ENCODE measurements at regions not wholly inside any gene's neighbourhood (a gene's known extent, or its start where the extent isn't known, plus 50 kb on each side); places are given as distances from the start of the nearest gene placed in this dataset.

DNA sequence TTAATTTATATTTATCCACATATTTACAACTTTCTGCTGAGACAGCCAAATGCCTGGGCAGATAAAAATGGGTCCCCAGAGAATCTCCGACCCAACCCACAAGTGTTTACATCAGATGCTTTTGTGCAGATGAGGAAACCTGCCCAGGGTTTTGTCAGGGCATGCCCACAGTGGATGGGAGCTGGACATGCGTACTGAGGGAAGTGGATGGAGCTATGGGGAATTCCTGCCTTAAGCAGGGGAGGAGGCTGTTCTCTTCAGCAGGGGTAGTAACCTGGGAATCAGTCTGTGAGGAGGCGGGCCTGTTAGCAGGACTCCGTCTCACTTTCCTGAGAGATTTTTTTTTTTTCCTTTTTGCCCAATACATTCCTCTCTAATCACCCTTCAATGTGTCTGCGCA lies 122.9 kb downstream of the RFC3 start:
- Histone ChIP-seq H3K9ac (ENCODE audit: low read depth in 1 of 2, low read length in 2 of 2) (no peak overlapping the region), H3K27me3 (ENCODE audit: control insufficient read depth in 1 of 2, insufficient read depth in 2 of 2, low read length in 2 of 2) (no peaks in the 10 kb centered on the region), H3K36me3 (ENCODE audit: control insufficient read depth in 1 of 2, insufficient read depth in 2 of 2, low read length in 2 of 2) (no peaks in the 10 kb centered on the region), H3K4me1 (ENCODE audit: control insufficient read depth in 1 of 2, insufficient read depth in 2 of 2, low read length in 2 of 2) (peaks cover 0 to 6% of the 10 kb centered on the region in 2 donors), H3K9me3 (ENCODE audit: control insufficient read depth in 1 of 2, low read length in 2 of 2) (no peaks in the 10 kb centered on the region), H3K27ac (ENCODE audit: low read depth, low read length) (no peak overlapping the region), H3K4me3 (ENCODE audit: low read depth in 1 of 2, low read length in 2 of 2) (no peak overlapping the region)

DNA sequence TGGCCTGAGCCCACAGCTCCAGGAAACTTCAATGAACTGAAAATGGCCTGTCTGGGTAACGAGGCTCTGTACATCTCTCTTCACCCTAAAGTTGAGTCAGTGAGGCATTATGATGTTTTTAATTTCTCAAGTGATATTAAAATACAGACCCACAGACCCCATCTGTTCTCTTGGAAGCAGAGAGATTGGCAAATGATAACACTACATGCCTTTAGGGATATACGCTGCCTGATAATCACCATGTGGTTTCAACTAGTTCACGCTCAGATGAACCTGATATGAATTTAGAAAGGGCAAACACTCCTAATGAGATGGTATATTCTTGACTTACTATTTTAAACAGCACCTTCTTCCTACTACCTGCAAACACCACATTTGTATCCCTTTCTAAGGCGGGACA lies 127.5 kb downstream of the RFC3 start:
- no peaks in the 10 kb centered on the region for H3K36me3 ChIP-seq (ENCODE audit: control insufficient read depth in 1 of 2, insufficient read depth in 2 of 2, low read length in 2 of 2)
- H3K9me3 ChIP-seq (ENCODE audit: control insufficient read depth in 1 of 2, low read length in 2 of 2): no peaks in the 10 kb centered on the region
- H3K27me3 ChIP-seq (ENCODE audit: control insufficient read depth in 1 of 2, insufficient read depth in 2 of 2, low read length in 2 of 2): no peaks in the 10 kb centered on the region
- H3K4me3 ChIP-seq (ENCODE audit: low read depth in 1 of 2, low read length in 2 of 2): no peak overlapping the region
- no peak overlapping the region for H3K27ac ChIP-seq (ENCODE audit: low read depth, low read length)
- no peak overlapping the region for H3K9ac ChIP-seq (ENCODE audit: low read depth in 1 of 2, low read length in 2 of 2)
- H3K4me1 ChIP-seq (ENCODE audit: control insufficient read depth in 1 of 2, insufficient read depth in 2 of 2, low read length in 2 of 2): no peaks in the 10 kb centered on the region

DNA sequence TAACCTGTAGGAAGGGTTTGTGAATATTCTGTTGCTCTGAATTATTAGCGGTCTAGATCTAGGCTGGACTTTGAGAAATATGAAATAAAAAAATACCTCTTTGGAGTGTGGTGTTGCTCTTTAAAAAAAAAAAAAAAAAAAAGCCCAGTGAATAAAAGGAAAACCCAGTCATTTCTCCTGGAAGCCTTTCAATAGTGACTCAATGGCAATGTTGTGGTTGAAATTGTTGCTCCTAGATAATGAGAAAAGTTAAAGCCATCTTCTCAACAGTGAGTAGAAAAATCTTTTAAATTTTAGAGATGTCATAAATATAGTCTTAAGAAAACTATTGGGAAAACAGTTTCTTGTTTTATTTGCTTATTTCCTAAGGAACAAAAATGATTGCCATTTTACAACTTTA lies 135.3 kb downstream of the RFC3 start:
- Histone ChIP-seq H3K9ac (ENCODE audit: low read depth in 1 of 2, low read length in 2 of 2) (no peak overlapping the region), H3K9me3 (ENCODE audit: control insufficient read depth in 1 of 2, low read length in 2 of 2) (no peaks in the 10 kb centered on the region), H3K27ac (ENCODE audit: low read depth, low read length) (no peak overlapping the region), H3K4me3 (ENCODE audit: low read depth in 1 of 2, low read length in 2 of 2) (no peak overlapping the region), H3K4me1 (ENCODE audit: control insufficient read depth in 1 of 2, insufficient read depth in 2 of 2, low read length in 2 of 2) (no peaks in the 10 kb centered on the region), H3K36me3 (ENCODE audit: control insufficient read depth in 1 of 2, insufficient read depth in 2 of 2, low read length in 2 of 2) (no peaks in the 10 kb centered on the region), H3K27me3 (ENCODE audit: control insufficient read depth in 1 of 2, insufficient read depth in 2 of 2, low read length in 2 of 2) (no peaks in the 10 kb centered on the region)

DNA sequence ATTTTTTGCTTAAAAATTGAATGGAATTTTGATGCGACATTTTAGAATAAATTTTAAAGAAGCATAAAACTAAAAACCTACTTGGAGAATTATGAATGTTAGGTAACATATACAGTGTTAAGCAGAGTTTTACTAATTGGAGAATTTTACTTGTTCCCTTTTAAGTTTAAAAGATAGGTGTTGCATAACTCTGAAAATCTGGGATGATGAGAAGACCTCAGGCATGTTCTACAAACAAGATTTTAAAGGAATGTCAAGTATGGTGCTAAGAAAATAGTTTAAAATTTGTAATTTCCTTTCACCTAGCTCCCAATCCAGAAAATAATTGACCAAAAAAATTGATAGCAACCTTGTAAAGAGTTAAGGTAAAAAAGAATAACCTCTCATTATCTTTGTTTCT lies 135.8 kb downstream of the RFC3 start:
- Histone ChIP-seq H3K27me3 (ENCODE audit: control insufficient read depth in 1 of 2, insufficient read depth in 2 of 2, low read length in 2 of 2) (no peaks in the 10 kb centered on the region), H3K9ac (ENCODE audit: low read depth in 1 of 2, low read length in 2 of 2) (no peak overlapping the region), H3K27ac (ENCODE audit: low read depth, low read length) (no peak overlapping the region), H3K4me3 (ENCODE audit: low read depth in 1 of 2, low read length in 2 of 2) (no peak overlapping the region), H3K9me3 (ENCODE audit: control insufficient read depth in 1 of 2, low read length in 2 of 2) (no peaks in the 10 kb centered on the region), H3K4me1 (ENCODE audit: control insufficient read depth in 1 of 2, insufficient read depth in 2 of 2, low read length in 2 of 2) (no peaks in the 10 kb centered on the region), H3K36me3 (ENCODE audit: control insufficient read depth in 1 of 2, insufficient read depth in 2 of 2, low read length in 2 of 2) (no peaks in the 10 kb centered on the region)

DNA sequence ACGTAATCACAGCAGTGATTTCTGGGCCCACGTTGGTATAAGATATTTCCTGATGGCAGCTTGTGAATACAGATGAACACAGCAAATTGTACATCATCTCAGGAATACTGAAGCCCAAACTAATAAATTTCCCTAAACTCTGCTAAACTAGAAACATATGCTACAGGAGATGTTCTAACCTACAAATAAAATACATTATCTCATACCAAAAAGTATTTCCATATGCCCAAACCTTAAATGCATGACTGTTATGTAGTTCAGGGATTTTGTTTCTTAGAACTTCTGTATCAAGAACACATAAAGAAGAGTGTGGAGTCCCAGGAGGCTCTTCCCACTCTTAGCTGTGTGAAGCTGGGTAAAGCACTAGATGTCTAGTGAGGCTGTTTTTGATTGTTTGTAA lies 138.4 kb downstream of the RFC3 start:
- H3K27ac ChIP-seq (ENCODE audit: low read depth, low read length): no peak overlapping the region
- H3K4me3 ChIP-seq (ENCODE audit: low read depth in 1 of 2, low read length in 2 of 2): no peak overlapping the region
- H3K27me3 ChIP-seq (ENCODE audit: control insufficient read depth in 1 of 2, insufficient read depth in 2 of 2, low read length in 2 of 2): no peaks in the 10 kb centered on the region
- H3K4me1 ChIP-seq (ENCODE audit: control insufficient read depth in 1 of 2, insufficient read depth in 2 of 2, low read length in 2 of 2): no peaks in the 10 kb centered on the region
- no peaks in the 10 kb centered on the region for H3K36me3 ChIP-seq (ENCODE audit: control insufficient read depth in 1 of 2, insufficient read depth in 2 of 2, low read length in 2 of 2)
- no peak overlapping the region for H3K9ac ChIP-seq (ENCODE audit: low read depth in 1 of 2, low read length in 2 of 2)
- no peaks in the 10 kb centered on the region for H3K9me3 ChIP-seq (ENCODE audit: control insufficient read depth in 1 of 2, low read length in 2 of 2)

DNA sequence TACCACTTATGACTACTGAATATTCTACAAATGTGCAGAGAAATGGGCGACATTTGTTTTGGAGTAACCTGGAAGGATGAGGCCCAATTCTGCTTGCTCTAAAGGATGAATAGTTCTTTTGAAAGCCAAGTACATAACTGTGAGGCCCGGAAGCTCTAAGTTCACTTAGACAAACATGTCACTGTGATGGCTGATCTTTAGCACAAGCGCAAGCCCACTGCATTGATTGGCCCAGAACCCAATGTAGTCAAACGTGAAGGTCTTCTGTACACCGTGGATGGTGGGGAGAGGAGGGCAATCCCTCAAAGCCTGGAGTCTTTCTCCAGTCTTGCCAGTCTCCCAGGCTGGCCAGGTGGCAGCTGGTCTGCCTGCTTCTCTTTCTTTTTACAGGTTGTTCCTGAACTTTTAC lies 139.6 kb downstream of the RFC3 start:
- H3K4me1 ChIP-seq (ENCODE audit: control insufficient read depth in 1 of 2, insufficient read depth in 2 of 2, low read length in 2 of 2): no peaks in the 10 kb centered on the region
- H3K9me3 ChIP-seq (ENCODE audit: control insufficient read depth in 1 of 2, low read length in 2 of 2): no peaks in the 10 kb centered on the region
- H3K36me3 ChIP-seq (ENCODE audit: control insufficient read depth in 1 of 2, insufficient read depth in 2 of 2, low read length in 2 of 2): no peaks in the 10 kb centered on the region
- H3K27me3 ChIP-seq (ENCODE audit: control insufficient read depth in 1 of 2, insufficient read depth in 2 of 2, low read length in 2 of 2): no peaks in the 10 kb centered on the region
- H3K4me3 ChIP-seq (ENCODE audit: low read depth in 1 of 2, low read length in 2 of 2): no peak overlapping the region
- H3K27ac ChIP-seq (ENCODE audit: low read depth, low read length): no peak overlapping the region
- H3K9ac ChIP-seq (ENCODE audit: low read depth in 1 of 2, low read length in 2 of 2): no peak overlapping the region

DNA sequence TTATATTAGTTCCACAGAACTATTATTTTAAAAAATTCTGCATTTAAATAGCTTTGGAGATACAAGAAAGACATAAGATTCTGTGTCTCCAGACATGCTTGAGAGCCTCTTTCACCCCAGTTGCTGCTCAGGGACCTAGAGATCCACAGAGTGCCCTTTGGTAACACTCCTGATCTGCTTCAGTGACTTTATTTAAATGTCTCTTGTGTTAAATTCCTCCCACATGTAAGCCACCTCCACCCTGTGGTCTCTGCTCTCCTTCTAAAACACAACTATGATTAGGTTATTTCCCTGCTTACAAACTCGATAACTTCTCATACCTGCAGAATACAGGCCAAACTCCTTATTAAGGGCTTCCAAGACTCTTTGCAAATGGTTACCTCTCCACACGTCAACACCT lies 141.0 kb downstream of the RFC3 start:
- Histone ChIP-seq H3K27me3 (ENCODE audit: control insufficient read depth in 1 of 2, insufficient read depth in 2 of 2, low read length in 2 of 2) (no peaks in the 10 kb centered on the region), H3K27ac (ENCODE audit: low read depth, low read length) (no peak overlapping the region), H3K4me3 (ENCODE audit: low read depth in 1 of 2, low read length in 2 of 2) (no peak overlapping the region), H3K9ac (ENCODE audit: low read depth in 1 of 2, low read length in 2 of 2) (no peak overlapping the region), H3K4me1 (ENCODE audit: control insufficient read depth in 1 of 2, insufficient read depth in 2 of 2, low read length in 2 of 2) (no peaks in the 10 kb centered on the region), H3K36me3 (ENCODE audit: control insufficient read depth in 1 of 2, insufficient read depth in 2 of 2, low read length in 2 of 2) (no peaks in the 10 kb centered on the region), H3K9me3 (ENCODE audit: control insufficient read depth in 1 of 2, low read length in 2 of 2) (no peaks in the 10 kb centered on the region)

DNA sequence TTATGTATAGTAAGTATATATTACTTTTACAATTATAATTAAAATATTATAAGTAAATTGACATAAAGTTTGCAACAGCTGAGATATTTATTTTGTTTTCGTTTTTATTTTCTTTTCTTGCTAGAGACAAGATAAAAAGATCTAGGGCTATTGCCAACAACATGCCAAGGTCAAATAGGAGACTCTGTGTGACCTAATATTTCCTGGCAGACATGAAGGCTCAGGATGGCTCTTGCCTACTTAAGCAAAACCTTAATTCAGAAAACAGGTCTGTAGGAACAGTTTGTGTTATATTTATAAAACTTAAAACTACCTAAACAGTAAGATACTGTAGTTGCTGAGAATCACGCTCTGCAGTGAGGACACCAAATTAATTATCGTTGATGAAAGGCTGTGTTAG lies 145.2 kb downstream of the RFC3 start:
- H3K27me3 ChIP-seq (ENCODE audit: control insufficient read depth in 1 of 2, insufficient read depth in 2 of 2, low read length in 2 of 2): no peaks in the 10 kb centered on the region
- no peaks in the 10 kb centered on the region for H3K36me3 ChIP-seq (ENCODE audit: control insufficient read depth in 1 of 2, insufficient read depth in 2 of 2, low read length in 2 of 2)
- H3K9me3 ChIP-seq (ENCODE audit: control insufficient read depth in 1 of 2, low read length in 2 of 2): no peaks in the 10 kb centered on the region
- no peak overlapping the region for H3K4me3 ChIP-seq (ENCODE audit: low read depth in 1 of 2, low read length in 2 of 2)
- H3K9ac ChIP-seq (ENCODE audit: low read depth in 1 of 2, low read length in 2 of 2): no peak overlapping the region
- H3K4me1 ChIP-seq (ENCODE audit: control insufficient read depth in 1 of 2, insufficient read depth in 2 of 2, low read length in 2 of 2): no peaks in the 10 kb centered on the region
- no peak overlapping the region for H3K27ac ChIP-seq (ENCODE audit: low read depth, low read length)

DNA sequence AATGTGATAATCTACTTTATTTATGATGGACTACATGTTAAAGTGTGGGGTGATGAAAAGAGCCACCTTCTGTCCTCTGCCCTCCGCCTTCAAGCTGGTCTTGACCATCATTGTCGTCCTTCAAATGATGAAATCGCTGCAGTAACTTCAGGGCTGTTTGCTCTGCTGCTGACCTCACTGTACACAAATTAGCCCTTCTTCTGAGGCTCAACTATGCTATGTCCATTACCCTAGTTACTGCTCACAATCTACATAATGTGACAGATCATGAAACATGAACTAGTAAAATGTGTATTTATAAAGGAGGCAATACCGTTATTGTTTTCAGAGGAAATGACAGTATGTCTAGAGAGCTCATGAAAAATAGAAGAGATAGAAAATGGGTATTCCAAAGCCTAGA lies 145.9 kb downstream of the RFC3 start:
- Histone ChIP-seq H3K4me1 (ENCODE audit: control insufficient read depth in 1 of 2, insufficient read depth in 2 of 2, low read length in 2 of 2) (no peaks in the 10 kb centered on the region), H3K36me3 (ENCODE audit: control insufficient read depth in 1 of 2, insufficient read depth in 2 of 2, low read length in 2 of 2) (no peaks in the 10 kb centered on the region), H3K27ac (ENCODE audit: low read depth, low read length) (no peak overlapping the region), H3K27me3 (ENCODE audit: control insufficient read depth in 1 of 2, insufficient read depth in 2 of 2, low read length in 2 of 2) (no peaks in the 10 kb centered on the region), H3K4me3 (ENCODE audit: low read depth in 1 of 2, low read length in 2 of 2) (no peak overlapping the region), H3K9me3 (ENCODE audit: control insufficient read depth in 1 of 2, low read length in 2 of 2) (no peaks in the 10 kb centered on the region), H3K9ac (ENCODE audit: low read depth in 1 of 2, low read length in 2 of 2) (no peak overlapping the region)

DNA sequence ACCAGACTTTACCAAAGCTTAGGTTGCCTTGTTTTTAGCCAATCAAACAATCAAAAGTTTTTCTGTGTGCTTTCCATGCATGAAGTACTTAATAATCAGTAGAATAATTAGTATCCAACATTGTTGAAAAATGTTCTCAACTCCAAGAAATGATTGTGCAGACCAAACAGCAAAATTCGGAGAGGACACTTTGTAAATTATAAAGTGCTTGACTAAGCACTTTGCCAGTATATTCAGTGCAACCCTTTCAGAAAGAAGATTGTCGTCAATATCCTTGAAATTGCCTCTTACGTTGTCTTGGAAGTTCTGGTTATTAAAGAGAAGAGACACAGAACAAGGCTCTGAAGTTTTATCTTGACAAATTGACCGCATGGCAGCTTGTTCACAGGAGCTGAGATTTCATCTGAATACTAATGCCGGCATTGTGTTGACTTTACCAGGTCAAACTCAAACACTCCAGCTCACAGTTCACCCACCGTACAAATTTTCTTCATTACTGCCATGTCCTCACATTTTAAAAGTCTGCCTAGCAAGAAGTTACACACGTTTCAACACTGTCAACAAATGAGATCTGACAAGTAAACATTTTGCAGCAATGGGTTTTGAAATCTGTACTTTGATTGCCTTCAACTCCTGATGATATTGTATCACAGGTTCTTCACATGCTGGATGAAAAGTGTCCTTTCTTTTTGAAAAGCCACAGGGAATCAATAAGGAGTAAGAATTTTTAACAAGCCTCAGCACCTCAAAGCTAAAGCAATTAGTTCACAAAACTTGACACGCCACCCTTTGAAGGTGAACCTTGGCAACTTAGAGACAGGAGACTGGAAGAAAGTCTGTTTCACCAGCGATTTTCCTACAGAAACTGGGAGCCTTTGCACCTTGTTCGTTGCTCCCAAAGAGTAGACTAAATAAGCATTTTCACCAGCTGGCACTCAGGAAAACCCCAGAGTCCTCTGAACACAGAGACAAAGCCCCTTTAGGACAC lies 150.9 kb downstream of the RFC3 start:
- Histone ChIP-seq H3K9me3 (ENCODE audit: control insufficient read depth in 1 of 2, low read length in 2 of 2) (no peaks in the 10 kb centered on the region), H3K27ac (ENCODE audit: low read depth, low read length) (no peak overlapping the region), H3K9ac (ENCODE audit: low read depth in 1 of 2, low read length in 2 of 2) (no peak overlapping the region), H3K36me3 (ENCODE audit: control insufficient read depth in 1 of 2, insufficient read depth in 2 of 2, low read length in 2 of 2) (no peaks in the 10 kb centered on the region), H3K27me3 (ENCODE audit: control insufficient read depth in 1 of 2, insufficient read depth in 2 of 2, low read length in 2 of 2) (no peaks in the 10 kb centered on the region), H3K4me1 (ENCODE audit: control insufficient read depth in 1 of 2, insufficient read depth in 2 of 2, low read length in 2 of 2) (no peaks in the 10 kb centered on the region), H3K4me3 (ENCODE audit: low read depth in 1 of 2, low read length in 2 of 2) (no peak overlapping the region)

All from duodenal mucosa (tissue), 2 donors.